IMR-90 (cell line): ENCODE measurements at regions not wholly inside any gene's neighbourhood (a gene's known extent, or its start where the extent isn't known, plus 50 kb on each side); places are given as distances from the start of the nearest gene placed in this dataset.

Experiments
- ATAC-seq: fragments of 200-7000 bp; cut with Tn5 transposase; 2 replicates; pipeline ENCODE4 v1.9.1; 2020; ENCODE audit warnings: low read depth, mild to moderate bottlenecking, moderate library complexity
- BruUV-seq: library from RNA; stranded (reverse); fragments of 400-500 nt; replicated peaks from 2 replicates; lab custom pipeline; 2021; lab: Mats Ljungman, UMichigan
- CTCF ChIA-PET: fragments of 300-600 bp; formaldehyde crosslinking; extraction: SDS; loops from one replicate; lab custom pipeline; 2021; ENCODE audit warnings: antibody characterized with exemption; lab: Yijun Ruan, JAX
- POLR2A ChIA-PET: fragments of 300-600 bp; sonication (Branson Sonifier 250); formaldehyde crosslinking; loops from one replicate; lab custom pipeline; 2022; ENCODE audit warnings: antibody characterized with exemption; ENCODE audit not compliant: unreplicated experiment; lab: Charles Lee
- DNase-seq: peaks from one replicate; pipeline ENCODE4 v3.0.0; 2013
- H2AFZ ChIP-seq: replicated peaks from 2 replicates; pipeline ENCODE3; 2013; ENCODE audit warnings: low read length, mild to moderate bottlenecking; ENCODE audit not compliant: poor library complexity
- H2AK5ac ChIP-seq: 2 replicates; pipeline ENCODE4 v1.6.1; 2013; ENCODE audit warnings: low read depth, low read length, inconsistent platforms
- H2AK9ac ChIP-seq: replicated peaks from 2 replicates; pipeline ENCODE3; 2013; ENCODE audit warnings: mild to moderate bottlenecking, low read depth, low read length, moderate library complexity; ENCODE audit not compliant: poor library complexity
- H2BK120ac ChIP-seq: 2 replicates; pipeline ENCODE4 v1.6.1; 2013; ENCODE audit warnings: low read depth, low read length, inconsistent platforms
- H2BK15ac ChIP-seq: 3 replicates; pipeline ENCODE4 v1.6.1; 2013; ENCODE audit warnings: low read depth, low read length, inconsistent platforms
- H2BK20ac ChIP-seq: 2 replicates; pipeline ENCODE4 v1.6.1; 2013; ENCODE audit warnings: low read depth, mild to moderate bottlenecking, inconsistent platforms, low read length, moderate library complexity
- H2BK5ac ChIP-seq: 2 replicates; pipeline ENCODE4 v1.6.1; 2013; ENCODE audit warnings: mild to moderate bottlenecking, low read depth, low read length, inconsistent platforms; ENCODE audit not compliant: poor library complexity, severe bottlenecking
- H3K14ac ChIP-seq: replicated peaks from 2 replicates; pipeline ENCODE4 v1.6.1; 2013; ENCODE audit warnings: low read depth, low read length, inconsistent platforms
- H3K18ac ChIP-seq: 2 replicates; pipeline ENCODE4 v1.6.1; 2013; ENCODE audit warnings: low read depth, low read length, control low read depth
- H3K23ac ChIP-seq: 2 replicates; pipeline ENCODE4 v1.6.1; 2013; ENCODE audit warnings: low read depth, low read length, inconsistent platforms
- H3K27ac ChIP-seq: 2 replicates; pipeline ENCODE4 v1.5.1; 2013; ENCODE audit warnings: mild to moderate bottlenecking, control low read depth, low read length; ENCODE audit not compliant: insufficient read depth
- H3K27me3 ChIP-seq: 2 replicates; pipeline ENCODE4 v1.6.1; 2013; ENCODE audit warnings: low read length; ENCODE audit not compliant: control insufficient read depth, insufficient read depth
- H3K36me3 ChIP-seq: 2 replicates; pipeline ENCODE4 v1.6.1; 2013; ENCODE audit warnings: low read length, mixed read lengths; ENCODE audit not compliant: control insufficient read depth, insufficient read depth
- H3K4ac ChIP-seq: 2 replicates; pipeline ENCODE4 v1.6.1; 2013; ENCODE audit warnings: low read depth, low read length, inconsistent platforms
- H3K4me1 ChIP-seq: 2 replicates; pipeline ENCODE4 v1.6.1; 2013; ENCODE audit warnings: low read length, mixed read lengths; ENCODE audit not compliant: control insufficient read depth, insufficient read depth
- H3K4me2 ChIP-seq: 2 replicates; pipeline ENCODE4 v1.6.1; 2013; ENCODE audit warnings: low read depth, mild to moderate bottlenecking, control low read depth, low read length, moderate library complexity
- H3K4me3 ChIP-seq: 2 replicates; pipeline ENCODE4 v1.5.1; 2013; ENCODE audit warnings: low read depth, mild to moderate bottlenecking, control low read depth, low read length, moderate library complexity; ENCODE audit not compliant: insufficient read depth
- H3K56ac ChIP-seq: 2 replicates; pipeline ENCODE4 v1.6.1; 2013; ENCODE audit warnings: low read length, inconsistent platforms; ENCODE audit not compliant: insufficient read depth; ENCODE audit errors: extremely low read depth
- H3K79me1 ChIP-seq, 2 experiments: 2 replicates each; pipeline ENCODE4 v1.6.1; 2013; ENCODE audit warnings: low read length in 2 of 2, inconsistent platforms in 1 of 2, low read depth in 1 of 2
- H3K9ac ChIP-seq: 2 replicates; pipeline ENCODE4 v1.6.1; 2013; ENCODE audit warnings: low read depth, low read length, control low read depth
- H3K9me1 ChIP-seq: 2 replicates; pipeline ENCODE4 v1.6.1; 2013; ENCODE audit warnings: low read length, inconsistent platforms; ENCODE audit not compliant: insufficient read depth
- H3K9me3 ChIP-seq: 2 replicates; pipeline ENCODE4 v1.6.1; 2013; ENCODE audit warnings: low read length; ENCODE audit not compliant: control insufficient read depth, insufficient read depth
- H4K20me1 ChIP-seq: 2 replicates; pipeline ENCODE4 v1.6.1; 2013; ENCODE audit warnings: low read length, inconsistent platforms; ENCODE audit not compliant: insufficient read depth
- H4K5ac ChIP-seq: 2 replicates; pipeline ENCODE4 v1.6.1; 2013; ENCODE audit warnings: mild to moderate bottlenecking, low read depth, low read length, control low read depth
- H4K8ac ChIP-seq, 2 experiments: 2 replicates each; pipeline ENCODE4 v1.6.1; 2013; ENCODE audit warnings: low read depth in 2 of 2, low read length in 2 of 2, control low read depth in 1 of 2, inconsistent platforms in 1 of 2
- H4K91ac ChIP-seq: 2 replicates; pipeline ENCODE4 v1.6.1; 2013; ENCODE audit warnings: low read depth, low read length, inconsistent platforms; ENCODE audit not compliant: insufficient read depth
- FOS ChIP-seq: fragments of 150-350 bp; IDR thresholded peaks from 2 replicates; pipeline ENCODE4 v1.6.1; 2016; ENCODE audit warnings: low read depth, low read length
- MAZ ChIP-seq: IDR thresholded peaks from 2 replicates; pipeline ENCODE4 v1.6.1; 2012; ENCODE audit warnings: low read depth, mild to moderate bottlenecking, low read length, improper control_type of control experiment, moderate library complexity, borderline replicate concordance
- NFE2L2 ChIP-seq: fragments of 150-350 bp; IDR thresholded peaks from 2 replicates; pipeline ENCODE4 v1.6.1; 2016; ENCODE audit warnings: low read depth, mild to moderate bottlenecking, low read length
- POLR2A ChIP-seq: IDR thresholded peaks from 2 replicates; pipeline ENCODE4 v1.6.1; 2012; ENCODE audit warnings: mild to moderate bottlenecking, low read depth, low read length
- RCOR1 ChIP-seq: IDR thresholded peaks from 2 replicates; pipeline ENCODE4 v1.6.1; 2012; ENCODE audit warnings: mild to moderate bottlenecking, low read length, improper control_type of control experiment; ENCODE audit not compliant: insufficient replicate concordance
- RFX5 ChIP-seq: IDR thresholded peaks from 2 replicates; pipeline ENCODE4 v1.8.0; 2012; ENCODE audit warnings: low read depth, mild to moderate bottlenecking, low read length, moderate library complexity
- SMC3 ChIP-seq: fragments of 150-350 bp; IDR thresholded peaks from 2 replicates; pipeline ENCODE4 v1.6.1; 2016; ENCODE audit warnings: low read depth, mild to moderate bottlenecking, antibody characterized with exemption, low read length, moderate library complexity
- WGBS, 2 experiments: methylation state at CpG; one replicate each; pipeline versions ENCODE4 v1.1.5 to v1.1.7; 2013; ENCODE audit warnings: missing lambda C conversion rate in 2 of 2; ENCODE audit not compliant: insufficient read length in 1 of 2; ENCODE audit errors: extremely low coverage in 2 of 2; 5-methylcytosine and 5-hydroxymethylcytosine counted together
- dilution Hi-C: fragments of 300-500 bp; cut with HindIII; formaldehyde crosslinking; loops from one replicate; pipeline ENCODE4 v1.14.3; 2018; ENCODE audit warnings: low sequenced_read_pairs; ENCODE audit not compliant: unreplicated experiment
- in situ Hi-C: fragments of 300-500 bp; cut with MboI; formaldehyde crosslinking; loops from 3 replicates; pipeline ENCODE4 v1.14.3; 2019; ENCODE audit warnings: low sequenced_read_pairs, inconsistent platforms, mixed read lengths
- intact Hi-C: fragments of 100-400 bp; cut with micrococcal nuclease; formaldehyde crosslinking; loops from 2 replicates; pipeline ENCODE4 v1.10.0; 2022
- TF ChIP-seq, protein P1 (sequence below): conservative IDR thresholded peaks from 2 replicates; pipeline ENCODE4 v1.5.1; 2012; ENCODE audit warnings: mild to moderate bottlenecking, low read depth, low read length, improper control_type of control experiment

DNA sequence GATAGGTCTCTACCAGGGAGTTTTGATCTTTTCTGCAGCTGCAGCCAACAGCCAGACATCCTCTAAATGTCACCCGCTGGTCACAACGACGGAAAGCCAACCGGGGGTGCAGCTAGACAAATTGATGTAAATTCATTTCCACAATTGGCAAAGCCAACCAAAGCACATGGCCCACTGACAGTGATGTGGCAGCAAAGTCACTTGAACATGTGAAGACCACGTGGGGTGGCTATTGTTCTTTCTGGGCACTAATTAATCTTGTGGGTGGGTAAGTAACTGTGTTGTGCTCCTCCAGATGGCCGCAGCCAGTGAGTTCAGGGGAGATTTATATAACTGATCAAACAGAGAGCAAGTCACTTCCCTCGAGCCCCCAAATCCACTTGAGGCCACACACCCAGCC is 354.1 kb downstream of the ANKRD30A start:
- Histone ChIP-seq H3K79me1 (no peaks in the 10 kb centered on the region), H3K4me2 (no peak overlapping the region), H3K56ac (no peak overlapping the region), H3K14ac (no peak overlapping the region), H3K9me1 (no peaks in the 10 kb centered on the region), H4K5ac (no peak overlapping the region), H2AK9ac (no peak overlapping the region), H2AFZ (no peak overlapping the region), H4K8ac (no peak overlapping the region), H3K4me1 (no peaks in the 10 kb centered on the region), H3K9me3 (peaks cover 13% of the 10 kb centered on the region), H3K9ac (no peak overlapping the region), H2BK15ac (no peak overlapping the region), H2BK120ac (no peak overlapping the region), H4K20me1 (no peaks in the 10 kb centered on the region), H3K36me3 (no peaks in the 10 kb centered on the region), H2AK5ac (no peak overlapping the region), H3K4ac (no peak overlapping the region), H3K27ac (no peak overlapping the region), H2BK5ac (no peak overlapping the region), H3K23ac (no peak overlapping the region), H4K91ac (no peak overlapping the region), H2BK20ac (no peak overlapping the region), H3K18ac (no peak overlapping the region), H3K4me3 (no peak overlapping the region), H3K27me3 (no peaks in the 10 kb centered on the region)
- in situ Hi-C loops (no loop called here), dilution Hi-C loops (no loop called here), intact Hi-C loops (no loop called here)
- POLR2A ChIA-PET: no interaction called here
- TF ChIP-seq RFX5 (no peak), SMC3 (no peak), RCOR1 (no peak), POLR2A (no peak), NFE2L2 (no peak), FOS (no peak), MAZ (no peak)
- TF ChIP-seq, protein P1, sequence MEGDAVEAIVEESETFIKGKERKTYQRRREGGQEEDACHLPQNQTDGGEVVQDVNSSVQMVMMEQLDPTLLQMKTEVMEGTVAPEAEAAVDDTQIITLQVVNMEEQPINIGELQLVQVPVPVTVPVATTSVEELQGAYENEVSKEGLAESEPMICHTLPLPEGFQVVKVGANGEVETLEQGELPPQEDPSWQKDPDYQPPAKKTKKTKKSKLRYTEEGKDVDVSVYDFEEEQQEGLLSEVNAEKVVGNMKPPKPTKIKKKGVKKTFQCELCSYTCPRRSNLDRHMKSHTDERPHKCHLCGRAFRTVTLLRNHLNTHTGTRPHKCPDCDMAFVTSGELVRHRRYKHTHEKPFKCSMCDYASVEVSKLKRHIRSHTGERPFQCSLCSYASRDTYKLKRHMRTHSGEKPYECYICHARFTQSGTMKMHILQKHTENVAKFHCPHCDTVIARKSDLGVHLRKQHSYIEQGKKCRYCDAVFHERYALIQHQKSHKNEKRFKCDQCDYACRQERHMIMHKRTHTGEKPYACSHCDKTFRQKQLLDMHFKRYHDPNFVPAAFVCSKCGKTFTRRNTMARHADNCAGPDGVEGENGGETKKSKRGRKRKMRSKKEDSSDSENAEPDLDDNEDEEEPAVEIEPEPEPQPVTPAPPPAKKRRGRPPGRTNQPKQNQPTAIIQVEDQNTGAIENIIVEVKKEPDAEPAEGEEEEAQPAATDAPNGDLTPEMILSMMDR: no peak
- ATAC-seq: no peak
- BruUV-seq: no TSS peak
- WGBS, 2 experiments: no CpG with 5 or more reads among the region's 7 CpGs
- CTCF ChIA-PET: no interaction called here
- DNase-seq: no peak
